GM18519 (cell line): ENCODE measurements at regions not wholly inside any gene's neighbourhood (a gene's known extent, or its start where the extent isn't known, plus 50 kb on each side); places are given as distances from the start of the nearest gene placed in this dataset.
"Not testable (repeated sequence)": the region's sequence is repeated elsewhere in the genome, so short reads cannot be mapped to it uniquely, and the experiment has no call there.

Experiments
- ATAC-seq: cut with Tn5 transposase; IDR thresholded peaks from one replicate; pipeline ENCODE4 v1.9.1; 2021; ENCODE audit warnings: mild to moderate bottlenecking, moderate library complexity; ENCODE audit not compliant: unreplicated experiment, low FRiP score

DNA sequence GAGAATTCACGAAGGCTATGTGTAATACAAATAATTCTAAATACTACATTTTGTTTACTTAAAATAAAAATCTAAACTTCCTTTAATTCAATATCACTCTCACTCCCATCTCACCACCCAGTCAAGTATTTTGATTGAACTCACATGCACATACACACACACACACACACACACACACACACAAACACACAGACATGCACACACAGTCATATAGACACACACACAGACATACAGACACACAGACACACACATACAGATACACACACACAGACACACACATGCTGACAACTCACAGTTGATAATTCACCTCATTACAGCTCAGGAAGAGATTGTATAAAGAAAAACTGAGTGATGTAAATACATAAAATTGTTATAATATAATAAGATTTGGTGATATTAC, 559.8 kb upstream of the SLC35B3 start:
- no peak for ATAC-seq

DNA sequence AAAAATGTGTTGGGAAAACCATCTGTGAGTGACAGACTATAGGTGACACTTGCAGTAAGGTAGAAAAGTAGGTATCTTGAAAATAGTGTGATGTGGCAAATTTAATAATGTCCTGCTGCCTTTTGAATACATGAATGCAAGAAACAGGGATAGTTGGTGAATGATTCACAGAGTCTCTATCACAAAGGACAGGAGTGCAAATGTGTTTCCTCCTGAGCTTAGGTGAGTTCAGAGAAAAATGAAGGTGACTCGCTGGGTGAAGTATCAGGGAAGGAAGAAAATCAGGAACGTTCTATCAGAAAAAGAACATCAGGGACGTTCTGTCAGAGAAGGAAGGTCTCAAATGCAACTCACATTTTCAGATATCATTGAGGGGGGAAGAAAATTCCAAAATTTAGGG, 557.8 kb upstream of the SLC35B3 start:
- ATAC-seq = no peak

DNA sequence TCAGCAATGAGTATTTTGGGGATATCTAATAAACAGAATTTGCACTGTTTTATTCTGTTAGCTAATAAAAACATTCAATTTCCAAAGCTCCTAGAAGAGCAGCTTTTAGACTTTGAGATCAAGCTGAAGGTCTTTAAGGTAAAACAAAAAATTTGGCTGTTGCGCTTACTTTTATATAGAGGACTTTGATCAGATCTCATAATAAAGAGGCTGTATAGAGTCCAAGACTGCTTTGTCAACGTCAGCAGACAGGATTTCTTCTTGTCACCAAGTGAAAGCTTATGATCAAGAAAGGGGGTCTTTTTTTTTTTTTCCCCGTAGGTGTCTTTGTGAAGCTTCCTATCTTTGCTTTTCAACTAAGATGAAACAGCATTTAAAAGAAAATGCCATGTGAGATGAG, 556.5 kb upstream of the SLC35B3 start:
- ATAC-seq = no peak

DNA sequence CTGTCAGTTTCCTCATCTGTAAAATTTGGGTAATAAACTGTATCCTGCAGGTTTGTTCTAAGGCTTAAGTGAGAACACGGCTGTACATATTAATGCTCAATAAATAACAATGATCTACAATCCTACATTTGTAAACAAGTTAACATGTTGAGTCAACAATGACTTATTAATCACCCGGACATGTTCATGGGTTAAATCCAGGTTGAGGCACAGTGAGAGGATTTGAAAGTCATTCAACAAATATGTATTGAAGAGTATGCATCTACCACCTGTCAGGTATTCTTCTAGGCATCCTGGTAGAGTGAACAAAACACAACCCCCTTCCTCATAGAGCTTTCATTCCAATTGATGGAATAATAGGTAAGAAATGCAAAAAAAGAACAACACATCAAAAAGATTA, 554.7 kb upstream of the SLC35B3 start:
- no peak for ATAC-seq

DNA sequence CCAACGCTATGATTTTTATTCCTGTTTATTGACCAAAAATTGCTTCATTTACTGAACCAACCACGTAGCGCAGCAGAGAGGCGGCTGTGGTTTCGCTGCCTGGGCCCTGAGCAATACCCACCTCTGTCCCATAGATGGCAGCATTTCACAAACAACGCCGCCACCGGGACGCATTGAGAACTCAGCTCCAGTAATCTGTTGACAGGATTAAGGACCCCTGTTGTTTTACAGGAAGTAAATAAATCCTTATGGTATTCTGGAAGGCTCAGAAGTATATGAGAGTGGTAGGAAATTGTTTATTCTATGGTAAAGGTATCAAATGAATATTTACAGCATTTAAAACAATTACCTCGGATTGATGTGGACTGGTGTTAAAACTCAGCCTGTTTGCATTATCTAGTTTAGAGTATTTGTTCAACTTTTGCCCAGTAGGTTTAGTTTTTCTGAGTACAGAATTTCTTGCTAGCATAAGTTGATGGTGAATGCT, 547.9 kb upstream of the SLC35B3 start:
- ATAC-seq = peak; percentile 90

DNA sequence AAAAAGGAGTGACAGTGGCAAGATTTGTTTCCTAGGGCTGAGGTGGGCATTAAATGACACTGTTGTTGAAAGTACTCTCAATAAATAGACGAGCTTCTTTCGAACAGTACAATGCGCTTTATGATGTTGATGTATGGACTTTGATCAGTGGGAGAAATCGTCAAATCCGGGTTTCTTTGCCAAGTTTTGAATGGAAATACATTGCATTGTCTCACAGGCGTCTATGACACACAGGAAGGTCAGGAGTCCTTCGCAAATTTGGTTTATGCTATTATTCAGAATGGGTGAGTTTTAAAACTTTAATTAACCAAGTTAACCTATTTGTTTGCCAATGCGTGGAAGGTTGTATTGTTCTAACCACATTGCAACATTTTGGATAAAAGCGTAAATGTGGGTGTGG, 547.3 kb upstream of the SLC35B3 start:
- no peak for ATAC-seq

DNA sequence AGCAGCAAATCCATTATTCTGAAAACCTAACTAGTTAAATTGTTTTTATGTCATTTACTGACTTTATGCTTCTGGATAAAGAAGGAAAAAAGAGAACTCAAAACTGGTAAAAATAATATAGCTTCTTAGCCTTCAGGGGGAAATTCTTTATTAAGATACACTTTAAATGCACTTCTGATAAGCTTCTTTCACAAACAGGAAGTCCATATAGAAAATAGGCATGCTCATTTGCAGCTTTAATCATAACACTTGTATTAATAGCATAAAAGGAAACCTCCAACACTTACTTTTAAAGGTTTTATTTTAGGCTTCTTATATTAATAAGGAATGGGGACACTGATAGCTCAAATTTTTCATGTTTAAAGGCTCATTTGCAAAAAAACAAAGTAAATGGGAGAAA, 538.0 kb upstream of the SLC35B3 start:
- ATAC-seq = no peak

DNA sequence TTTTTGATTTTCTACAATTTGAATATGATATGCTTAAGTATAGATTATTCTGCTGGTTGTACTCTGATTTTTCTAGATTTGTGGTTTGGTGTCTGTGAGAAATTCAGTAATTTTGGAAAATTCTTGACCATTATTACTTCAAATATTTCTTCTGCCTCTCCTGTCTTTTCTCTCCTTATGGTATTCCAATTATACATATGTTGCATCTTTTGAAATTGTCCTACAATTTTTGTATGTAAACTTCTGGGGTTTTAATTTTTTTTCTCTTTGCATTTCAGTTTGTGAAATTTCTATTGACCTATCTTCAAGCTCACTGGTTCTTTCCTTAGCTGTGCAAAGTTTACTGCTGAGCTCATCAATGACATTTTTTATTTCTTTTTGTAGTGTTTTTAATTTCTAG, 534.4 kb upstream of the SLC35B3 start:
- ATAC-seq = no peak

DNA sequence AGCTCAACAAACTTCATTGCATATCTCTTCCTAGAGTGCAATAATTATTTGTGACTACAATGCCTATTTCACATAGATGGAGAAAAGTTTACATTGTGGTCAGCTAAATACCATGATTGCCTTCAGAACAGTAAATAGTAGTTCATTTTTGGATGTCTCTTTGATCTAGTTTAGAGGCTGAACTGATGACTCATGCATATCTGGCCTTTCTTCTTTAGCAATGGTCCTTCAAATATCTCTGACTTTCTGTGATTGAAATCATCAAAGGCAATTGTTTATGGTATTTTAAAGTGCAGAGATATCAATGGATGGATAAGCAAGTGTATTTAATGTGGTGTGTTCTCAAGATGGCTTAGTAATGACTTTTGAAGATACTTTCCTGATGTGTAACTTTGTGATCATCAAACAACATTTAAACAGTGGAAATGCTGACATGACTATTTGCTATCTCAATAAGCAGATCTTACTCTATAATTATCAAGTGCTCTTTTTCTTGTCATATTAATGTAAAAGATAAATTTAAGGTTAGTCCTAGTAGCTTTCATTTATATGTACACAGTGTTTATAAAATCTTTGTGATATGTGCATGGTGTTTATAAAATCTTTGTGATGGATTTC, 523.7 kb upstream of the SLC35B3 start:
- ATAC-seq = no peak

DNA sequence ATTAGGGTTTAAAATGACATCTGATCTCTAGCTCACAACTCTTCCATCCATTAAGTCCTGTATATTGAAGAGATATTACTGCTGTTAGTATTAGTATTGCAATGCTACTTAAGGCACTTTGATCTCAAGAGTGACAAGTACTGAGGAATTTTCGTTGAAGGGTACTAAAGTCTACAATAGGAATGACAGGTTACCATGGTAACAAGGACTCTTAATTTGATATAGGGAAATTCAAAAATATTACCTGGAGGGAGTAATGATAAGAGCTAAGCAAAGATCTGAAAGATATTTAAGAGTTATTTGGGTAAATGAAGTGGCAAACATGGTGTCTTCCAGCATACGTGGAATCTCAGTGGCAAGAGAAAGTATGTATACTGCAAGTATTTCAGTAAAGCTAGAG, 518.0 kb upstream of the SLC35B3 start:
- ATAC-seq = no peak

DNA sequence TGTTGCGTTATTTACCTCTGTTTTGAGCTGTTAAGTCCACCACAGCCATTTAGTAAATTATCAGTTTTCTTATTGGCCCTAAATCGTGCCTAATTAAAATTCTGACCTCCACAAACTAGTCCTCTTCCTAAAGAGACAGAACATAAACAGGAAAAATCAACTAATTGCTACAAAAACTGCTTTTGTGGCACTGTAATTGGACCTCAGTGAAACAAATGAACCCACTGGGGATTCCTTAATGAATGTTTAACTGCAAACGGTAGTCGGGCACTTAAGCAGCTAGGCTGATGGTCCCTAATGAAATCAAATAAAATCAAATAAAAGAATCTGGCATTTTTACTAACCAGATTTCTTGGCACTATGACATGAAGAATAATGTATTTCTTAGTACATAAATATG, 513.4 kb upstream of the SLC35B3 start:
- ATAC-seq = no peak

DNA sequence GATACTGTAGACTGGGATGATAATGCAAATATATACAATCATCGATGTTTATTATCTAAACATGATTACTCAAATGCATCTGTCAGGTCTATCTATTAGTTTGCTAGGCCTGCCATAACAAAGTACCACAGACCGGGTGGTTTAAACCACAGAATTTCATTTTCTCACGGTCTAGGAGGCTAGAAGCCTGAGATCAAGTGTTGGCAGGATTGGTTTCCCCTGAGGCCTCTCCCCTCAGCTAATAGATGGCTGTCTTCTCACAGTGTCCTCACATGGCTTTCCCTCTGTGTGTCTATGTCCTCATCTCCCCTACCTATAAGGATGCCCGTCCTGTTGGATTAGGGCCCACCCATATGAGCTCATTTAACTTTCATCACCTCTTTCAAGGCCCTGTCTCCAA, 512.6 kb upstream of the SLC35B3 start:
- no peak for ATAC-seq

DNA sequence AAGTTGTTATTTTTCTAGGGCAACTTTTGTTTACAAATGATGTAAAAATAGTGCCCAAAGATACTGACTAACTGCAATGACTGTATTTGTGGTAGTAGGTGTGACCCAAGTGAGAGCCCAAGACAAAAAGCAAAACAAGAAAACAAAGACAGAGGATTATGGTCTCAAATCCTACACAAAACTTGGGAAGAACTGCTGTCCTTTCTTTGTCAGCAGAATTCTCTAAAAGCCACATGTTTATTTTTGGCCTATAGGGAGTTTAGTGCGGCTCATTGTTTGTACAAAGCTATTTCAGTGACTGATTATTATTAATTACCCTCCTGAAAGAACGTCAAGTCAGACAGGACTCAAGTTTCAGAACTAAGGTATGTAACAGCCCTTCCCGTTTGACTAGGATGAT, 509.2 kb upstream of the SLC35B3 start:
- no peak for ATAC-seq

DNA sequence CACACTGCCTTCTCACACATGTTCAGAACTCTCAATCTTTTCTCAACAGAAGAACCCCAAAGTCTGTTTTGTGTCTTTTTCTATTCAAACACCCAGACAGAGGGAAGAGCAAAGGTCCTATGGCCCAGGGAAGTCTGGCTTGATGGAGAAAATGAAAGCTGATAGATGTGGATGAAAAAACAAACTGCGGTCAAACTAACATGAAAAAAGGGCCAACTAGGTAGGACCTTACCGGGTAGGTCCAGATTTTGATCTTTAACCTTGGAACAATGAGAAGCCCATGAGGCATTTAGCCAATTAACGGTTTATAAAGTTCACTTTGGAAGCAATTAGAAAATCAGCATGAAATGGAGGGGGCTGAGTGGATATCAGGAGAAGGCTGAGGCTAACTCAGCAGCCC, 507.7 kb upstream of the SLC35B3 start:
- ATAC-seq = no peak

DNA sequence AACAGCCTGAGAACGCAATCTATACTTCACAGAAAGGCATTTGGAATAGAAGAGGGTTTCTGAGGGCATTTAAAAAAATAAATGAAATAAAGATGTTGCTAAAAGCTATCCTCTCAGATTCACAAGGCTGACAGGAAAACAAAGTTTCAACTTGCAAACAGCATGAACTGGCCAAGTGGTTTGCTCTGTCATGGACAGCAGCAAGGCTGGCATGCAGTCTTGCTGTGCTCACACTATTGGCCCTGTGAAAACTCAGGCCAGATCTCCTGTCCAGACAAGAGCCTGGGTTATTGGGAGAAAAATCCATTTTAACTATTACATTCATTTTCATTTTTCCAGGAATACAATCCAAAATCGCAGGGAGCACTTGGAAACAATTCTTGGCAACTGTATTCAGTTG, 506.2 kb upstream of the SLC35B3 start:
- ATAC-seq = no peak

DNA sequence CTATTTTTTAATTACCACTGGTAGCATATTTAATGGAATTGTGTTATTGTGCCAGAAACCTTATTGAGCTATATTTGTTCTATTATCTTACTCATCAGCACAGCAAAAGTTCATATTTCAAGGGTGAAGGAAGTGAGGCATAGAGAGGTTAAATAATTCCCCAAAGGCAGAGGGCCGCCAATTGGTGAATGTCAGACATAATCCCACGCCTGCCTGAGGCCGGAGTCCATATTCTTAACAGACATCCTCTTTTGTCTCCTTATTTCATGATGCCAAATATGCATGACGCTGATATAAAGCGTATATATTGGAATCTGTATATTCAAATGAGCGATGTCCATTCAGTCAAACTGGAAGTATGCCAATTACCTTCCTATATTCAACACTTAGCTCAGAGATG, 505.0 kb upstream of the SLC35B3 start:
- ATAC-seq = no peak

DNA sequence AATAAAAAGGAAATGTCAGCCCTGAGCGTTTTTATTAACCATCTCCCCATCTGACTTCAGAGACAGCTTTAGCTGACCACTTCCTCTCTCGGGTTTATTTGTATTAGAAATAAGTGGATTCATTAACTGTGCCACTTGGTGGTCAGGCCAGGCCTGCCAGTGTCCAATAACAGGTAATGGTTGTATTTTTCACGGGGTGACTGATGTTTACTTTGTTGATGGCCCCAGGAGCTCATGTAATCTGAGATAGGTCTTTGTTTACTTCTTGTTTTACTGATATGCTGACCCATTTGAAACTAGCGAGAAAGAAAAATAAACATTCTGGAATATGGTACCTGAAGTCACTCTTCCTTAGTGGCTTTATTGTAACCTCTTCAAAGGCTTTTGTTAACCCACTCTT, 504.3 kb upstream of the SLC35B3 start:
- no peak for ATAC-seq

DNA sequence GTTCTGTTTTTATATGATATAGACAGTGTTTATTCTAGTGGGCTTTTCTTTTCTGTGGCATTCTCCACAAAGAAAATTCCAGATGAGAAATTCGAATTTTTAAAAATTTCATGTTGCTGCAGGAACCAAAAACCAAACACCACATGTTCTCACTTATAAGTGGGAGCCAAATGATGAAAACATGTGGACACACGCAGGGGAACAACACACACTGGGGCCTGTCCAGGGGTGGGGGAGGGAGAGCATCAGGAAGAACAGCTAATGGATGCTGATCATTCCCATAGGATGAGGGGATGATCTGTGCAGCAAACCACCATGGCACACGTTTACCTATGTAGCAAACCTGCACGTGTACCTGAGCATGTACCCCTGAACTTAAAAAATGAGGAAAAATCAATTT, 499.0 kb upstream of the SLC35B3 start:
- ATAC-seq = no peak

DNA sequence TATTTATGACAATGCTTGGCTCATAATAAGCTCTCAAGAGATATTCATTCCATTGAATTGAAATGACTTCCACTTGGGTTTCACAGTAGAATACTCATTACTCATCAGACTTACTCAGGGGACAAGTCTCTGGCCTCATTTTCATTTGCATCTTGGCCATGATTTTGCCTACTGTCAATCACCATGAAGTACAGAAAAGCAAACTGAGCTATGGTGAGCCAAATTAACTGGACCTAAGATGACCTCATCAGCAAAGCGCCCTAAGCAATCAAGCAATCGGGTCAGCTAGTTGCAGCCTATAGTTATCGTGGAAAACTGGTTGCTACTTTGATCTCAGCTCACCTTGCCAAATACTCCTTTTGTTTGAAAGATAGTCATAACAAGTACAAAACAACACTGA, 494.7 kb upstream of the SLC35B3 start:
- ATAC-seq = no peak

DNA sequence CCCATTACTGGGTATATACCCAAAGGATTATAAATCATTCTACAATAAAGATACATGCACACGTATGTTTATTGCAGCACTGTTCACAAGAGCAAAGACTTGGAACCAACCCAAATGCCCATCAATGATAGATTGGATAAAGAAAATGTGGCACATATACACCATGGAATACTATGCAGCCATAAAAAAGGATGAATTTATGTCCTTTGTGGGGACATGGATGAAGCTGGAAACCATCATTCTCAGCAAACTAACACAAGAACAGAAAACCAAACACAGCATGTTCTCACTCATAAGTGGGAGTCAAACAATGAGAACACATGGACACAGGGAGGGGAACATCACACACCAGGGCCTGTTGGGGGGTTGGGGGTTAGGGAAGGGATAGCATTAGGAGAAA, 484.9 kb upstream of the SLC35B3 start:
- not testable (repeated sequence) for ATAC-seq

DNA sequence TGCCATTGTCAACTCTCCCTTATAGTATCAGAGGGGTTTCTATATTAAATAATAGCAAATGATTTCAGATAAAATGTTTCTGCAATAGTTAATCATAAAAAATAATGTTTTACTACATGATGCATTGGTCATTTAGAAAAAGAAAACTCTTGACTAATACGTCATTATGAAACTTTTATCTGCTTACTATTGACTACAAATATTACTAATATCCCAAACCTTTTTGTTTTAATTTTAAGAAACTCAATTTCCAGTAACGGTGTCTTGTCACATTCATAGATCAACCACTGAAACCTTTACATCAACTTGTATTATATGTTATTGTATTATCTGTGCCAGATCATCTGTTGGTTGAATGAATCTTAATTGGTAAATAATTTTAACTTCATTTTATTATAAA, 482.9 kb upstream of the SLC35B3 start:
- no peak for ATAC-seq

DNA sequence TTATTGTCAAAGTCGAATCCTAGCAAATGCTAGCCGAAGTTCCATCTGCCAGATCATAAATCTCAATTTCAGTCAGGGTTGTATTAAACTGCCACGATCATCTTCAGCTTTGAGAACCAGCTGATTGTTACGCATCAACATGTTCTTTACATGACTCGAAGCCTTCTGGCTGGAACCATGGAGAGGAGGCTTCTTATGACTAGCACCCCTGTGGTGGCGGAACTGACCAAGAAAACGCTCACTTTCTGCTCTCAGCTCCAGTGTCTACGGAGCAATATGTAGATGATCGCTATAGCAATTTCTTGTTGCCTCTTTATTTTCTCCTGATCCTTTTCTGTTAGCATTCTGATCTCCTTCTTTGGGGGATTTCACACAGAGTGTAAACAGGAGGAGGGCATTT, 479.4 kb upstream of the SLC35B3 start:
- ATAC-seq = no peak

DNA sequence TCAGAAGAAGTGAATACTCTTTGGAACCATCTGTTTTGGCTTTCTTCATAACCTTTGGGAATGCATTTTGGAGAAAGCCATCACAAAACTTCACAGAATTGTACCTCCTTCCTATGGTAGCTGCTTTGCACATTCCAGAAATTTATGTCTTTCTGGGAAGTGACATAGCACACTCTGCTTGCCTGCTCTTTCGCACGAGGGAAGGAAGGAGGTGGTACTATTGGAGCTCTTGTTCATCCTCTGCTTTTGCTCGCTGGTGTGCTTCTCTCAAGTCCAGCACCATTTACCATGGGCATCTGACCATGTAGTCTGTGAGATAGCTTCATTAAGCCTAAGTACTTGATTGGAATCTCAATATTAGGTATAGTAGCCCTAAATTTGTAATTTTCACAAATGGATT, 473.3 kb upstream of the SLC35B3 start:
- ATAC-seq = no peak
